Endothelial cell (in vitro differentiated cells): ENCODE measurements at regions not wholly inside any gene's neighbourhood (a gene's known extent, or its start where the extent isn't known, plus 50 kb on each side); places are given as distances from the start of the nearest gene placed in this dataset.

ENCODE experiments used
- DNase-seq: peaks from one replicate; pipeline ENCODE4 v3.0.0; 2021; ENCODE audit warnings: low spot score
- H3K27ac Mint-ChIP-seq: one replicate; pipeline ENCODE4 v1.8.0; 2021; ENCODE audit warnings: mixed read lengths, inconsistent platforms; ENCODE audit not compliant: unreplicated experiment
- H3K27me3 Mint-ChIP-seq: one replicate; pipeline ENCODE4 v1.8.0; 2021; ENCODE audit warnings: mild to moderate bottlenecking, moderate library complexity, mixed read lengths, inconsistent platforms; ENCODE audit not compliant: unreplicated experiment
- H3K36me3 Mint-ChIP-seq: one replicate; pipeline ENCODE4 v1.8.0; 2021; ENCODE audit warnings: mild to moderate bottlenecking, low read depth, mixed read lengths, inconsistent platforms; ENCODE audit not compliant: unreplicated experiment
- H3K4me1 Mint-ChIP-seq: one replicate; pipeline ENCODE4 v1.8.0; 2021; ENCODE audit warnings: mild to moderate bottlenecking, mixed read lengths, inconsistent platforms; ENCODE audit not compliant: unreplicated experiment
- H3K4me3 Mint-ChIP-seq: one replicate; pipeline ENCODE4 v1.8.0; 2021; ENCODE audit warnings: mild to moderate bottlenecking, mixed read lengths, inconsistent platforms; ENCODE audit not compliant: unreplicated experiment
- H3K9me3 Mint-ChIP-seq: one replicate; pipeline ENCODE4 v1.8.0; 2021; ENCODE audit warnings: mixed read lengths, inconsistent platforms; ENCODE audit not compliant: unreplicated experiment
- TF ChIP-seq, protein P1 (sequence below): fragments of 200-600 bp; sonication (generic); IDR thresholded peaks from one replicate; pipeline ENCODE4 v1.5.0; 2021; ENCODE audit warnings: antibody characterized with exemption; ENCODE audit not compliant: unreplicated experiment

DNA sequence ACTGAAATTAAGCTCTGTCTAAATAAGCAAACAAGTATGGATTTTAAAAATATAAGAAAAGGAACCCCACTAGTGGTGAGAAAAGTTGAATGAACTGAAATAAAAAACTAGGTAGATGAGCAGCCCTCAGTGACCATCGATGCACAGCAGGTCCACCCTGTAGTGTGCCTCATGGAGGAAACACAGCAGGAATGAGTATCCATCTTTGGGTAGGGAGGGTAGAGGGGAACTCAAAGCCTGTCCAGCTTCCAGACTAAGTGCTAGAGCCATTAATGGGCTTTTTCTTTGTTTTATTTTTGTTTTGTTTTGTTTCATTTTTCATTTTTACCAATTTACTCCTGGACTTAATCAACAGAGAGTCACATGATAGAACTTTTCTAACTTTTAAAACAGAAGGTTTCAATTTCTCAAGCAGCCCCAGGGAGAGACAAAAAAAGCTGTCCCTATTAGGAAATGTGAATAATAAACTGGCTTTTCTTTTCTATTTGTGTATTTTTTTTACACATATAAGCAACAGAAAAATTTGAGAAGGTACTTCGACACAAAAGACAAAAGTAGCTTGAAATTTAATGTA, 700.6 kb downstream of the HACE1 start:
- TF ChIP-seq, protein P1, sequence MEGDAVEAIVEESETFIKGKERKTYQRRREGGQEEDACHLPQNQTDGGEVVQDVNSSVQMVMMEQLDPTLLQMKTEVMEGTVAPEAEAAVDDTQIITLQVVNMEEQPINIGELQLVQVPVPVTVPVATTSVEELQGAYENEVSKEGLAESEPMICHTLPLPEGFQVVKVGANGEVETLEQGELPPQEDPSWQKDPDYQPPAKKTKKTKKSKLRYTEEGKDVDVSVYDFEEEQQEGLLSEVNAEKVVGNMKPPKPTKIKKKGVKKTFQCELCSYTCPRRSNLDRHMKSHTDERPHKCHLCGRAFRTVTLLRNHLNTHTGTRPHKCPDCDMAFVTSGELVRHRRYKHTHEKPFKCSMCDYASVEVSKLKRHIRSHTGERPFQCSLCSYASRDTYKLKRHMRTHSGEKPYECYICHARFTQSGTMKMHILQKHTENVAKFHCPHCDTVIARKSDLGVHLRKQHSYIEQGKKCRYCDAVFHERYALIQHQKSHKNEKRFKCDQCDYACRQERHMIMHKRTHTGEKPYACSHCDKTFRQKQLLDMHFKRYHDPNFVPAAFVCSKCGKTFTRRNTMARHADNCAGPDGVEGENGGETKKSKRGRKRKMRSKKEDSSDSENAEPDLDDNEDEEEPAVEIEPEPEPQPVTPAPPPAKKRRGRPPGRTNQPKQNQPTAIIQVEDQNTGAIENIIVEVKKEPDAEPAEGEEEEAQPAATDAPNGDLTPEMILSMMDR = no peak
- Mint-ChIP-seq H3K36me3 (no peaks in the 10 kb centered on the region), H3K4me1 (peaks cover 3% of the 10 kb centered on the region), H3K9me3 (no peaks in the 10 kb centered on the region), H3K27ac (no peak overlapping the region), H3K4me3 (no peak overlapping the region), H3K27me3 (no peaks in the 10 kb centered on the region)
- no peak for DNase-seq

DNA sequence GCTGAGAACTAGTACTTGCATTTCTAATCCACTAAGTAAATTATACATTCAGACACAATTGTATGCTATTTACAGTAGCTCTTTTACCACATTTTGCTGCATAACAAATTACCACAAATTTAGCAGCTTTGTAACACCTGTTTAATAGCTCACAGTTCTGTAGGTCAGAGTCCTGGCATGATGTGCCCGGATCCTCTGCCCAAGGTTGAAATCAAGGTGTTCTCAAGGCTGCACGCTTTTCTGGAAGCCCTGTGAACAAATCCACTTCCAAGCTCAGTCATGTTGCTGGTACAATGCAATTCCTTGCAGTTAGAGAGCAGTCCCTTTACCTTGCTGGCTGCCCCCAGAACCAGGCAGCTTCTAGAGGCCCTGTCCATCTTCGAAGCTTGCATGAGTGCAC, 716.0 kb downstream of the HACE1 start:
- TF ChIP-seq, protein P1 = no peak
- no peaks in the 10 kb centered on the region for H3K27me3 Mint-ChIP-seq
- no peaks in the 10 kb centered on the region for H3K4me1 Mint-ChIP-seq
- no peak overlapping the region for H3K27ac Mint-ChIP-seq
- no peak overlapping the region for H3K4me3 Mint-ChIP-seq
- peaks cover 12% of the 10 kb centered on the region for H3K36me3 Mint-ChIP-seq
- no peak for DNase-seq
- no peaks in the 10 kb centered on the region for H3K9me3 Mint-ChIP-seq

DNA sequence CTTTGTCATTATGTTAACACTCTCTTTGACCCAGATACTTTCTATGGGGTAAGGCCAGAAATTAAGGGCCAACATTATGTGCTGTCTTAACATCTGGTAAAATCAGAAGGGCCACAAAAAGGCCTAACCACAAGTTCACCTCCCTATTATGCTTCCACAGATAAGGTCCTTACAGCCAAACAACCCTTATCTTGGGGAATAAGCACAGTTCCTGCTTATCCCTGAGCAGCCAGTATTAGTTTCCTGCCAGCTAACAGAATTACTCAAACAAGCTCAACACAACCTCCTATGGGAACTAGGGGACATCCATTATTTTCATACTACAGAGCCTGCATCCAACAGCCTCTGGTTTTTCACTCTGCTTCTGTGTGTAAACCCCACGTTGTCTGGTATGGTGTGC, 724.8 kb downstream of the HACE1 start:
- TF ChIP-seq, protein P1 = no peak
- Mint-ChIP-seq H3K27ac (peak overlapping the region; percentile 71), H3K27me3 (peaks cover 2% of the 10 kb centered on the region), H3K36me3 (peaks cover 8% of the 10 kb centered on the region), H3K4me3 (no peak overlapping the region), H3K9me3 (no peaks in the 10 kb centered on the region), H3K4me1 (peaks cover 8% of the 10 kb centered on the region)
- no peak for DNase-seq

DNA sequence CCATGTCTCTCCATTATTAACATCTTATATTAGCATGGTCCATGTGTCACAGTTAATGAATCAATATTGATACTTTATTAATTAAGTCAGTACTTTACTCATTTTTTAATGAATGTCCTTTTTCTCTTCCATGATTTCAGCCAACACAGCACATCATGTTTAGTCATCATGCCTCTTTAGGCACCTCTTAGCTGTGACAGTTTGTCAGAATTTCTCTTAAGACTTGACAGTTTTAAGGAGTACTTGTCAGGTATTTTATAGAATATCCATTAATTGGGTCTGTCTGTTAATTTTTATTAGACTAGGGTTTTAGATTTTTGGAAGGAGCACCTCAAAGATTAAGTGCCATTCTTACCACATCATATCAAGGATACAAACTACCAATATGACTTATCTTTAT, 729.4 kb downstream of the HACE1 start:
- Mint-ChIP-seq H3K9me3 (no peaks in the 10 kb centered on the region), H3K4me1 (peaks cover 8% of the 10 kb centered on the region), H3K36me3 (no peaks in the 10 kb centered on the region), H3K27ac (no peak overlapping the region), H3K27me3 (peaks cover 2% of the 10 kb centered on the region), H3K4me3 (no peak overlapping the region)
- TF ChIP-seq, protein P1 = no peak
- DNase-seq = no peak

DNA sequence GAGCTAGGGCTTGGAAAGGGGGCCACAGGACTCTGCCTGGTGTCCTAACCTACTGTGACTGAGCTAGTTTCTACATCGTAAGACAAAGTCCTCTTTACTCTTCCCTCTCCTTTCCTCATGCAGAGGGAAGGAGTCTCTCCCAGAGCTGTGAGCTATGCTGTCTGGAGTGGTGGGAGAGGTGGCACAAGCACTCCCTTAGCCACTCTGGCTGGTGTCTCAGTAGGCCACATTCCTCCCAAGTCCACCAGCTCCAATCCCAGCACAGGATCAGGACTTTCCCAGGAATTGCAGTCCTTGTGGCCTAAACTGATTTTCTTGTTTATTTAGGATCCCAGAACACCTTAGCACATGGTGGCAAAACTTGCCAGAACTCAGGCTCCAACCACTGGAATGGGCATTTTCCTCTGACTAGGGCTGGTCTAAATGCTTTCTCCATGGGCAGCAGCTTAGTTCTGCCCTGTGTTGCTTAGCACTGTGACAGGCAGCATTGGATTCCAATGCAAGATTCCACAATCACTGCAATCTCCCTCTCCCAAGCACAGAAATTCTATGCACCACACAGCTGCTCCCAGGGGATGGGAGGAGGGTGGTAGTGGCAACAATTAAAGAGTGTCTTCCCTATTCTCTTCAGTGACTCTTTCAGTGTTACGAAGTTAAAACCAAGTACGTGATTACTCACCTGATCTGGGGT, 733.3 kb downstream of the HACE1 start:
- H3K36me3 Mint-ChIP-seq = no peaks in the 10 kb centered on the region

More for the DNA sequence above, 733.3 kb downstream of the HACE1 start:
- DNase-seq = no peak
- no peaks in the 10 kb centered on the region for H3K27me3 Mint-ChIP-seq
- H3K27ac Mint-ChIP-seq = no peak overlapping the region
- no peak overlapping the region for H3K4me3 Mint-ChIP-seq
- H3K9me3 Mint-ChIP-seq = no peaks in the 10 kb centered on the region
- TF ChIP-seq, protein P1 = no peak
- H3K4me1 Mint-ChIP-seq = no peaks in the 10 kb centered on the region
